HTR-8/SVneo (cell line): ENCODE measurements at regions not wholly inside any gene's neighbourhood (a gene's known extent, or its start where the extent isn't known, plus 50 kb on each side); places are given as distances from the start of the nearest gene placed in this dataset.

Experiments used
- DNase-seq: peaks from one replicate; pipeline ENCODE4 v3.0.0; 2011; ENCODE audit warnings: low spot score, mixed read lengths; ENCODE audit not compliant: insufficient read length
- FAIRE-seq: peaks from 2 replicates; lab custom pipeline; 2011; peaks lifted over from hg19 to GRCh38; lab: Jason Lieb, UNC

DNA sequence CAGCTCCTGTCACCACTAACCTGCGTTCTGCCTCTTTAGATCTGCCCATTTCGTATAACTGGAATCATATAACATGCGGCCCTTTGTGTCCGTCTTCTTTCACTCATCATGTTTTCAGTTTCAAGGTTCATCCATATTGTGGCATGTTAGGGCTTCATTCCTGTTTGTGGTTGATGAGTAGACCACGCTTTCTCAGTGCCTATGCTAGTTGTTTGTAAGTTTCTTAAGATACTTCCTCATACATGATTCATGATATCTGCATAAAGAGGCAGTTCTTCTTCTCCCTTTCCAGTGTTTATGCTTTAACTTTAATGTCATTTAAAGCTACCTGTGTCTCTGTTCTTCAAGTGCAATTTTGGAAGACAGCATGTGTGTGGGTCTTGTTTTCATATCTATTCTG lies 79.5 kb upstream of the FAM20C start:
- FAIRE-seq, result no peak
- no peak for DNase-seq

DNA sequence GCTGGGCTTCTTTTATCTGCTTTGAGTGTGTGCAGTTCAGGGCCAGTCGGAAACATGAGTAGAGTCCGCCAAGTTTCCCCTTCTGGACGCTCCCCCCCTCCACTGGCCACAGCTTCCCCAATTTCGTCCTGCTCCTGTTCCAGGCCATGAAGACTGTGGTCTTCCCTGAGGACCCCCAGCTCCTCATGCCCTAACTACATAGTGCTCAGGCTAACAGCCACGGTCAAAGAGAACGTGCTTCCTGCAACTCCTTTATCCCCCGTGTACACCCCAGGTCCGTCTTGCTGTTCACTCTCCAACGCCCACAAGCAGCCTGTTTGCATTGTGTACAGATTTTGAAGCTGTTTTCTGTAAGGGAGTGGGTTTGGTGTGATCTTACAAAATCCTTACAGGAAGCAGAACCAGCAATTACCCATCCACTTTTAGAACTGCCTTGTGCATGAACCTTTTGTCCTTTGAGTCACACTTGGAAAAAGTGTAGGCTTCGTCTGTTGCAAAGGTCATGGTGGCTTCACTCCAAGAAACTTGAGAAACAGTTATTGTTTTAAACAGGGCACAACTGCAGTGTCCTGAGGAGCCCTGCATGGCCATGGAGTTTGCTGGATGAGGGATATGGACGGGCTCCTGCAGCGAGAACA lies 77.0 kb upstream of the FAM20C start:
- DNase-seq (no peak), FAIRE-seq (peak; percentile 48)

DNA sequence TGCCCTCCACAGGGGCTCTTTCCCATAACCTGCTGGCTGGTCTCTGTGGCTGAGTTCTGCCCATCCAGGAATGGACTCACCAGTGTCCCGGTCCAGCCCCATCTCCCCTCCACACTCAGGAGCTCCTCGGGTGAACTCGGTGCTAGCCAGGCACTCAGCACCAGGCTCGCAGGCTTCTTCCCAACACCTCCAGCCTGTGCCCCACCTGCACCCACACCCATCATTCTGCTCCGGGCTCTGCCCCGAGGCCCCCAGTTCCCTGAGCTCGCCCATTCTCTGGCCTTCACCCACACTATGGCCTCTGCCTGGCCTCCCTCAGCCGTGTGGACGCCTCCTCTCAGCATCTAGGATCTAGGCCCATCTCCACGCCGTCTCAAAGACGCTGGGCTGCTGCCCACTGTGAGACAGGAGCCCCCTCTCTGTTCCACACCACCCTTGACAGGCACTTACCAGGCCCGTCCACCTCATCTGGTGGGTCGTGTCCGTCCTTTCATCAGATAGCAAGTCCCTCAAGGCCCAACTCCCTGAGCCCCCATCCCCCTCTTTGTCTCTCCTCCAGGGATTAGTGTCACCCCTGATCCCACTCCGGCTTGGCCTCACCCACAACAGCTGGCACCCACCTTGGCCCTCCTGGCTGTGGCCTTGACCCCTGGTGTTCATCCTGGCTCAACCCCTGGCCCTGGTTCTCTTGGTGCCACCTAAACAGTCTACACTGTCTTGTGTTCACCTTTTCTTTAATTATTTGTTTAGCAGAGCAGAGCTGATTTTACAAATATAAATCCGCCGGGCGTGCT lies 76.0 kb upstream of the FAM20C start:
- DNase-seq, result no peak
- FAIRE-seq, result peak; percentile 72

DNA sequence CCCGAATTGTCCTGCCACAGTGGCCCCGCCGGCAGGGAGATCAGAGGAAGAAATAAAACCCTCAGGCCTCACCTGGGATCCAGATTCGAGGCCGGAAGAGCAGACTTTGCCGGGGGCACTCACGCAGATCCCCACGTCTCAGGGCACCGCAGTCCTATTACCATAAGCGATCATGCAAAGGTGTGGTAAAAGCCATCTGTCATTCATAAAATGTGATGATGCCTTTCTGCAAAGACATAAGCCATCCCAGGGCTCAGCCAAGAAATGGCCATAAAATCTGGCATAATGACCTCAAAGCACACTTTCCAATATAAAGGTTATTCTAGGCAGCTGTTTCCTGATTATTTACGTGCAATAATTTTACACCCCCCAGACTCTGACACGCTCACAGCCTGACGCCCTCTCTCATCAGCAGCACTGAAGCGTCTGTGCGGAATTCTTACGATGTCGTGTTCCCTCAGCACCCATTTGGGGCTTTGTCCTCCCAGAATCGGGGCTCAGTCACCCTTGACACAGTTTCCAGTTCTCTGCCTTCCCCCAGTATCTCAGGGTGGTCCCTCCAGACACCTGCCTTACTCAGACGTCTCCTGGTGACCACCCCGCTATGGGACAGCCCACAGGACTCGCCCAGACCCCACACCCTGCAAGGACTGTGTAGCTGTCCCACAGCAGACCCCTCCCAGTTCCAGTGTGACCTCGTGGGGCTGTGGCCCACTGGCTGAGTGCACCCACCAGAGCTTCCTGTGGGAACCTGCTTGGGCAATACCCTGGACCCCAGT lies 74.3 kb upstream of the FAM20C start:
- DNase-seq, result no peak
- FAIRE-seq, result no peak

DNA sequence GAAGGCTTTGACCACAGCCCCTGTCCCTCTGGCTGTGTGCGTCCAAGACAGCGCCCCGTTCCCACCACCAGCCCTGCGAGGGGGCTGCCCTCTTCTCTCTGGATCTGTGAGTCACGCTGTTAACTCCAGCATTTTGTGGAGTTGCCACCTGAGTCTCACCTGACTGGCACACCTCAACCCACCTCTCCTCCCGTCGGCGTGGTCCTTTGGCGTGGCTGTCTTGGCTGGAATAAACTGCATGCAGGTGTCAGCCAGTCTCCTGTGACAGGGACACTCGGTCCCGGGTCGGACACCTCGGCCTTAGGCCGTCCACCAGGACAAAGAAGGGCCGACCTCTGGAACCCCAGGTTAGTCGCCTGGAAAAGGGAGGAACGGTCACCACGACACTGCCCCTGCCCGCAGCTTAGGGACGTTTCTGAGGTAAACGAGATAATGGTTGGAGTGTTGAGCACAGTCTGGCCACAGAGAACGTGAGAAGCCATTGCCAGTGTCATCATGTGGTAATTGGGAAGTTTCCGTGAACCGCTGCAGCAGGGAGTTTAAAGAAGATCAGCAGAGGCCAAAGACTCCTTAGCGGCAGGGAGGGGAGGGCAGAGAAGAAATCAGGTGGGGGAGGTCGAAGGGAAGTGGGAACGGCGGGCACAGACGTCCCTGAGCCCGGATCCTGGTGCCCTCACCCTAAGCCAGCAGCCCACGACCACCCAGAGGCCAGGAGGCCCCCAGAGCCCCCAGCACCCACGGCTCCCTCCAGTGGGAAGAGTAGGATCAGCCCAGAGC lies 73.6 kb upstream of the FAM20C start:
- FAIRE-seq (peak; percentile 68), DNase-seq (no peak)

DNA sequence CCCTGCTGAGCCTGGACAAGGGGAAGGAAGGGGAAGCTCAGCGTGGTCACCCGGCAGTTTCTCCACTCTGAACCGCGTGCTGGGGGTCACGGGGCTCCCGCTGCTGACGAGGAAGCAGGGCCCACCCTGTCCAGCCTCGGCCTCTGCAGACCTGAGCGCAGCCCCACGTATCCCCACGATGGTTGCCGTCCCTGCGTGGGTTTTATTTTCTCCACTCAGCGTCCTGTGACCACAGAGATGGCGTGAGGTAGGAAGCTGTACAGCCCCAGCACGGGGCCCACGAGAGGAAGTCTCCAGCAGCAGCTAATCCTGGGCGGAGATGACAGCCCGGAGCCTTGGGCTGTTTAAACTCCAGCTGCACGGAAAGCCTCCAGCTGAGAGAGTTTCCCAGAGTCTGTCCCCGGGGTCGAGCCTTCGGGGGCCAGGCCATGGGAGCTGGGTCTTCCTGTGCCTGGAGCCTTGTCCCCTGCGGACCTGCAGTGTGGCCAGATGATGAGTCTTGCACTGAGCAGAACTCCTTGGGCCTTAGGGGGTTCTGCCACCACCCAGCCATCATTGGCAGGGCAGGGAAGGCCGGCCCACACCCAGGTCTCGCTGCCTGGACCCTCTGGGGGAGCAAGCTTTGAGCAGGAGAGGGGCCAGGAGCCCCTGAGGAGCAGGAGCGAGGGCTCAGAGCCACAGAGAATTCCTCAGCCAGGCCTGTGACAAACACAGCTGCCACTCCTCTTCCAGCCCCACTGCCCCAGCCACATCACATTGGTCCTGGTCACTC lies 72.8 kb upstream of the FAM20C start:
- no peak for FAIRE-seq
- DNase-seq, result no peak

DNA sequence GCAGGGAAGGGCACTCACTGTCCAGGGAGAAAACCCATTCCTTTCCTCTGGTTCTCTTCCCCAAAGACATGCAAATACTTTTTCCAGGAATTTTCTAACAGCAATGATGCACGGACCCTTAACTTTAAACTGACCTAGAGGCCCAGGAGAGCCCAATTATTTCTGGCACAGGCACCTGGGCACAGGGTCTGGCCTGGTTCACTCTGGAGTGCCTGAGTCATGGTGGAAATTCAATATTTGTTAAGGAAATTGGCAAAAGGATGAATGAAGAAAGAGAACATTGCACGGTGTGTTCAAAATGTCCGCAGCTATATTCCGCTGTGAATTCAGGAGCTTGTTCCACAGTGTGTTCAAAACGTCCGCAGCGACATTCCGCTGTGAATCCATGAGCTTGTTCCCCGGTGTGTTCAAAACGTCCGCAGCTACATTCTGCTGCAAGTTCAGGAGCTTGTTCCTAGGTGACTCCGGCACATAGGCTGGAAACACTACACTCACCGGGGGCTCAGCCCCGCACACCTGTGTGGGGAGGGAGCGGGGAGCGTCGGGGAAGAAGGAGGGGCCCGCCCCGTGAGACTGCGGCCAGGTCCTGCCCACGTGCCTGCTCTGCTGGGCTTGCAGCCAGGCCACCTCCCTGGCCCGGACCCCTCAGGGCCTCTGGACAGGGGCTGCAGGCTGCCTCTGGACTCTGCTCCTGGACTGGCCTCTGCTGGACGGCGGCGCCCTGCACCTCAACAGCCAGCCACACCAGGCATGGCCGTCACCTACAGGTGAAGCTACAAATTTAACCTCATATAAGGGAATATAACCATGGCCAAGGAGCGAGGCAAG lies 72.0 kb upstream of the FAM20C start:
- DNase-seq, result no peak
- FAIRE-seq, result no peak

DNA sequence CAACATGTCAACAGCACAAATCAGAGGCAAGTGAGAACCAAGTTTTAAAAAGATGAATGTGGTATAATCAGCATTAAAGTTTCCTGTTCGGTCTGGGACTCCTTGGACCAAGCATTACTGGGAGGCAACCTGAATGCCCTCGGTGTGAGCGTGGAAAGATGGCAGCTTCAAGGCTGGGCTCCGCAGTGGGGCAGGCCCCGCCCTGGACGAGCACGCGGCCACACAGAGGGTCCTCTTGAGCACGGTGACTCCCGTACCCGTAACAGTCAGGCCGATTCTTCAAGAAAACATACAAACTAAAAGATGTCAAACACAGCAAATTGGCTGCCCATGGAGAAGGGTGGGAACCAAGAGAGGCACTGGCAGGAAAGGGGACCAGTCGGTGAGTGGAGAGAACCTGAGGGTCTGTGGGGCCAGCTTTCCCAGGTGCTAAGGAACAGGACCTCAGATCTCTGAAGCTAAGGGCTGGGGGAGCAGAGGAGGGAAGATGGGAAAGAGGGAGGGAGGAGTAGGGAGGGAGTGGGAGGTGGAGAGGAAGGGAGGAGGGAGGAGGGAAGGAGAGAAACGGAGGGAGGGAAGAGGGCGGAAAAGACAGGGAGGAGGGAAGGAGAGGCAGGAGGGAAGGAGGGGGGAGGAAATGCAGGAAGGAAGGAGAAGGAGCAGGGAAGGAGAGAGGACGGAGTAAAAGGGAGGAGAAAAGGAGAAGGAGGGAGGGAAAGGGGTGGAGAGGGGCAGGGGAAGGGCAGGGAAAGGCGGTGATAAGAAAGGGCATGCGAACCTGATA lies 71.2 kb upstream of the FAM20C start:
- FAIRE-seq, result no peak
- no peak for DNase-seq

DNA sequence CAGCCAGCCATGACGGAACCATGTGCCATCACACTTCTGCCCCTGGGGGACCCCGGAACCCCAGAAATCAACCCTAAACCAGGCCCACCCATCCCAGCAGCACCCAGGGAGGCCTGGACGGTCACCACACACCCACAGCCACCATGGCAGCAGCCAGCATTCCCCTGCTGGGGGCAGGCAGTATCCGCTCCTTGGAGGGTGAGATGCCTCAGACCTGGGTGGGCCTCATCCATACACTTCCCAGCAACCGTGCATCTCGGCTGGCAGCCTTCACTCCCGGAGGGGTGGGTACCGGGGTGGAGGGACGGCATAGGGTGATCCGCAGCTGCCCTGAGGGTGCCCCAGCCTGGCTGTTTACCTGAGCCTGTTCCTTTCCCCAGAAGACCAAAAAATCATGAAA lies 69.1 kb upstream of the FAM20C start:
- no peak for DNase-seq
- FAIRE-seq, result peak; percentile 46

DNA sequence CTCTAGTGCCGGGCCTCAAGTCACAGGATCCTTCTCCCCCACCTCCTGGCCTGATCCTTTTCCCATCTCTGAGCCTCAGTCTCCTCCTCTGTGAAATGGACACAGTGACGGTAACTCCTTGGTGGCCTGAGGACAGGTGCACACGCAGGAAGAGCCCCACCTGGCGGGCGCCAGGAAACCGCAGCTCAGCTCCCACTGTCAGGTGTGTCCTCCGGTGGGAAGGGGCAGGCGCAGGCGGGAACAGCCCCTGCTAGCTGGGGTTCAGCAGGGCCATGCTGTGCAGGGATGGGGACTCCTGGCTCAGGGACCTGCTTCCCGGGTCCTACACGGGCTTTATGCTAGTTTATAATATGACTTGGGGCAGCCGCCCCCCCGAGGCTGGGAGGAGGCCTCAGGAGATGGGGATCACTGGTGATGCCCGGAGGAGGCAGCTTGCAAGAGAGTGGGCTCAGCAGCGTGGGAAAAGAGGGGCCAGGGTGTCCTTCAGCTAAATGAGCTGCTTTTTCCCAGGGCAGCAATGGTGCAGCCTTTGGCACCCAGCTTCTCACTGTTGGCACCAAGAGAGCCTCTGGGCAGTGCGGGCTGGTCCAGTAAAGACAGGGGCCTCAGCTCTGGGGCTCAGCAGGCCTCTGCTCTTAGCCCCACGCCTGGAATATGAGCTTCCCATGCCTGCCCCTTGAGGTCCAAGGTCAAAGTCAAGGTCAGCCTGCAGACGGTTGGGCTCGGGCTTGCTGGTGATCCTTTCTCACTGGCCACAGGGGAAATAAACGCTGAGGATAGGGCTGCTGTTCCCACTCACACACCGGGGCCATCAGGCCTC lies 68.0 kb upstream of the FAM20C start:
- FAIRE-seq (no peak), DNase-seq (no peak)

DNA sequence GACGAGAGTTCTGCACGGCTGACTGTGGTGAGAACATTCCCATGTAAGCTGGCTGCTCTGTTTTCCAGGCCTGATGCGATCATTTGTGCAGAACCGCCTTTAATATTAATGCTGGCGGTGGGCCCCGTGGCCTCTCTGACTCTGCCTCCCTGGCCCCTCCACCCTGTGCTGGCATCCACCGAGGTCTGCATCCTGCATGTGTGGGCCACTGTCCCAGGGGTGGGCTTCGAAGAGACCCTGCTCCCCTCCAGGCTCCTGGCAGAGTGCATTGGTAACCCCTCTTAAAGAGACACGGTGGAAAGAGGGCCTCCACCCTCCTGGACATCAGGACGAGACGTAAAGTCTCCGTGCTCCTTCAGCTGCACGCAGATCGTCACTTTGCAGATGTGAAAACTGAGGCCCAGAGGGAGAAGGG lies 67.3 kb upstream of the FAM20C start:
- FAIRE-seq, result no peak
- DNase-seq, result no peak

DNA sequence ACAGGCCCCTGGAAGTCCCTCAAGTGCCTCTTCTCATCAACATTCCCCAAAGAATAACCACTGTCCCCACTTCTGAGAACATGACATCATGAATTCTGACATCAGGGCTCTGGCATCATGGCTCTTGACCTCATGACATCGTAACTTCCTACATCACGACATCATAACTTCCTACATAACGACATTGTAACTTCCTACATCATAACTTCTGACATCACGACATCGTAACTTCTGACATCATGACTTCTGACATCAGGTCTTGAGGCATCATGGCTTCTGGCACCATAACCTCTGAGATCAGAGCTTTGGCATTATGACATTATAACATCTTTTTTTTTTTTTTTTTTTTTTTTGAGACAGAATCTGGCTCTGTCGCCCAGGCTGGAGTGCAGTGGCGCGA lies 66.7 kb upstream of the FAM20C start:
- DNase-seq, result no peak
- peak; percentile 26 for FAIRE-seq

DNA sequence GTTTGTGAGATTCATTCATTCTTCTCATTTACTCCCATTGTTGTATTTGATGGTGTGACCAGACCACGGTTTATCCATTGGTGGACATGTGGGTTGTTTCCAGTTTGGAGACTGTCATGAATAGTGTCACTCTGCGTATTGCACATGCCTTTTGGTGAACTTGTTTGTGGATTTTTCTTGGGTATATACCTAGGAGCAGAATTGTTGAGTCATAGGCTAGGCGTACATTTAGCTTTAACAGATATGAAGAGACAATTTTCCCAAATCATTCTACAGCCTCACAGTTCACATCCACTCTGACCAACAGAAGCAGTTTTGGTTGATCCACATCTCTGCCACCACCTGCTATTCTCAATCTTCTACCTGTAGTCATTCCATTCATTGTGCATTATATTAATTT lies 66.0 kb upstream of the FAM20C start:
- no peak for DNase-seq
- FAIRE-seq, result peak; percentile 70

DNA sequence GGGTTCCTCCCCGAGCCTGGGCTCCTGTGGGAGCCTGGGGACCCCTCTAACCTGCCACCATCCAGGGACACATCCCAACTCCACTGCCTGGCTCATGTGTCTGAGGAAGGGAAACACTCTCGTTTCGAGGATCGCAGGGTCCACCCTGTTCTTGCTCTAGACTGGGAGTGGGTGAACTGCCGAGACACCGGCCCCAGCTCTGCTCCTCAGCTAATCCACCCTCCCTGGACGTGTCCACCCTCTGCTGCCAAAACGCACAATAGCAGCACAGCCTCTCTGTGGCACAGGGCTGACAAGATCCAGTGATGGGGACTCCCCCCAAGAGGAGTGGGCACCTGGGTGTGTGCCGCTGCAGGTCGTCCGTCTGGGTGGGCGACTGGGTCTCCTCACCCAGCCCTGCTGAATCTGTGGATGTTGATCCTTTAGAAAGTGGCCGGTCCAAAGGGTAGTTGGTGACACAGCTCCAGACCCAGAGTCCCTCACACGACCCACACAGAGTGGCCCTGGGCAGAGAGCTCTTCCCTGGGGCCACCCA lies 65.2 kb upstream of the FAM20C start:
- DNase-seq, result no peak
- FAIRE-seq, result no peak

DNA sequence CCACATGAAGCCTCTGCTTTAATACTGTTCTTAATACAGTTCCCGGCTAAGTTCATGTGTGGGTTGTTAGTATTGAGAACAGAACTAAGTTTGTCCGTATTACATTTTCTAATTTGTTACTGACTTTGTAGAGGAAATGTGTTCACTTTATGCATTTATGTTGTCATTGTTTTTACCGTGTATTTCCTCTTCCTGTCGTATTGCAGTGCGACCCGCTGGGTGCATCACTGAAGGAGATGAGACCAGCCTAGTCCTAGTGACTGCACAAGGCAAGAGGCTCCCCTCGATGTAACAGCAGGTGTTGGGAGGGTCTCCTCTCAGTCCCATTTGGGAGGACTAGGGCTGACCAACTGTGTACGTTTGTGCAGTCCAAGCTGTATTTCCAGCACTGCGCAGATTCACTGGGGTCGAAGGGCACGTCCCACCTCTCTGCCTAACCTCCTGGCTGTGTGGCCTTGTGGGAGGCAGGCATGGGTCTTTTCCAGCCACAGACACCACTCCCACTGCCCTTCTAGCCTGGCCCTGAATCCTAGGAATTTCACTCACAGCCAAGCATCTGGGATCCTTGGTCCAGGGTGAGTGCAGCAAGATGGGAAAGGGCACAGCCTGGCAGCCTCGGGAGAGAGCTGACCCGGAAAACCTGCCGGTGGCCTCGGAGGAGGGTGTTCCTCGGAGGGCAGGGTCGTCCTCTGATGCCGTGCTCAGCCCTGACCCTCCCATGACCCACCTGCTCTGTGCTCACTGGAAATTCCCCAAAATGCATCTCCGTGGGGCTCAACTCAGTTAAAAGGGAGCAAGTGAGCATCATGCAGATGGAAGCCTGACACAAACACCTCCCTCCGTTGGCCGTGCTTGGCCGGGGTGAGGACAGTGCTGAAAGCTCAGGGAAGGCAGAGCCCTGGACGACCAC lies 63.9 kb upstream of the FAM20C start:
- no peak for DNase-seq

More for the DNA sequence above, 63.9 kb upstream of the FAM20C start:
- peak; percentile 31 for FAIRE-seq
